OCI-LY7 (cell line): ENCODE measurements at regions not wholly inside any gene's neighbourhood (a gene's known extent, or its start where the extent isn't known, plus 50 kb on each side); places are given as distances from the start of the nearest gene placed in this dataset.

Experiments used
- BruUV-seq: library from RNA; stranded (reverse); fragments of 400-500 nt; replicated peaks from 2 replicates; lab custom pipeline; 2021; lab: Mats Ljungman, UMichigan
- CTCF ChIA-PET: fragments of 300-600 bp; sonication (Branson Sonifier 250); formaldehyde crosslinking; loops from one replicate; lab custom pipeline; 2022; ENCODE audit warnings: antibody characterized with exemption; ENCODE audit not compliant: unreplicated experiment; lab: Charles Lee
- POLR2A ChIA-PET: fragments of 300-600 bp; sonication (Branson Sonifier 250); formaldehyde crosslinking; loops from one replicate; lab custom pipeline; 2022; ENCODE audit warnings: antibody characterized with exemption; lab: Charles Lee
- DNase-seq: peaks from one replicate; pipeline ENCODE4 v3.0.0-alpha.2; 2015; ENCODE audit warnings: low spot score
- H2AFZ ChIP-seq: fragments of 200-600 bp; sonication (generic), shearing (Covaris generic); 2 replicates; pipeline ENCODE4 v1.6.1; 2014; ENCODE audit warnings: mild to moderate bottlenecking, antibody characterized with exemption, low read length, moderate library complexity
- H3K27ac ChIP-seq: fragments of 200-600 bp; sonication (generic); 2 replicates; pipeline ENCODE4 v1.5.1; 2014; ENCODE audit warnings: mixed run types, low read depth, mild to moderate bottlenecking, moderate library complexity, low read length, inconsistent platforms; ENCODE audit not compliant: poor library complexity, severe bottlenecking
- H3K36me3 ChIP-seq: fragments of 200-600 bp; sonication (generic); 2 replicates; pipeline ENCODE4 v1.6.1; 2014; ENCODE audit warnings: mild to moderate bottlenecking, antibody characterized with exemption, low read length, moderate library complexity, mixed read lengths; ENCODE audit not compliant: insufficient read depth
- H3K4me1 ChIP-seq: fragments of 200-600 bp; sonication (generic); 2 replicates; pipeline ENCODE4 v1.5.1; 2014; ENCODE audit warnings: mild to moderate bottlenecking, low read length; ENCODE audit not compliant: insufficient read depth, poor library complexity, severe bottlenecking
- H3K4me2 ChIP-seq: fragments of 200-600 bp; sonication (generic); 2 replicates; pipeline ENCODE4 v1.6.1; 2014; ENCODE audit warnings: mild to moderate bottlenecking, low read length
- H3K4me3 ChIP-seq: fragments of 200-600 bp; sonication (generic); 2 replicates; pipeline ENCODE4 v1.5.1; 2014; ENCODE audit warnings: mild to moderate bottlenecking, low read depth, low read length; ENCODE audit not compliant: poor library complexity, severe bottlenecking
- H3K79me2 ChIP-seq: fragments of 200-600 bp; sonication (generic); 2 replicates; pipeline ENCODE4 v1.6.1; 2016; ENCODE audit warnings: low read depth, mild to moderate bottlenecking, low read length, moderate library complexity, mixed read lengths; ENCODE audit not compliant: insufficient read depth
- H3K9me2 ChIP-seq: fragments of 200-600 bp; sonication (generic); 2 replicates; pipeline ENCODE4 v1.6.1; 2016; ENCODE audit warnings: mild to moderate bottlenecking, low read length, mixed read lengths; ENCODE audit not compliant: insufficient read depth
- H3K9me3 ChIP-seq: fragments of 200-600 bp; sonication (generic); 2 replicates; pipeline ENCODE4 v1.6.1; 2014; ENCODE audit warnings: mild to moderate bottlenecking, mixed run types, low read length, mixed read lengths
- H4K20me1 ChIP-seq: fragments of 200-600 bp; sonication (generic); 2 replicates; pipeline ENCODE4 v1.6.1; 2014; ENCODE audit warnings: mild to moderate bottlenecking, antibody characterized with exemption, low read length, moderate library complexity, mixed read lengths; ENCODE audit not compliant: insufficient read depth
- CTCF ChIP-seq: fragments of 200-600 bp; sonication (generic); conservative IDR thresholded peaks from 2 replicates; pipeline ENCODE4 v1.5.1; 2014; ENCODE audit warnings: mild to moderate bottlenecking, antibody characterized with exemption, low read length, moderate library complexity, mixed read lengths
- EZH2phosphoT487 ChIP-seq: fragments of 200-600 bp; sonication (generic); IDR thresholded peaks from 2 replicates; pipeline ENCODE4 v1.6.1; 2018; ENCODE audit warnings: low read depth, borderline replicate concordance, mild to moderate bottlenecking, mixed run types, antibody characterized with exemption, low read length, moderate library complexity, mixed read lengths
- intact Hi-C: fragments of 100-400 bp; cut with micrococcal nuclease; formaldehyde crosslinking; loops from one replicate; pipeline ENCODE4 v1.10.0; 2022; ENCODE audit not compliant: unreplicated experiment

GRCh38 chr11:134836561-134836960, 424.5 kb upstream of the B3GAT1 start:
- intact Hi-C loops, result no loop called here
- Histone ChIP-seq H3K27ac (no peak overlapping the region), H4K20me1 (no peaks in the 10 kb centered on the region), H3K4me2 (no peak overlapping the region), H3K4me3 (no peak overlapping the region), H3K36me3 (no peaks in the 10 kb centered on the region), H3K4me1 (no peaks in the 10 kb centered on the region), H3K79me2 (no peaks in the 10 kb centered on the region), H2AFZ (no peak overlapping the region), H3K9me3 (no peaks in the 10 kb centered on the region), H3K9me2 (no peaks in the 10 kb centered on the region)
- no TSS peak for BruUV-seq
- no peak for DNase-seq
- ChIA-PET CTCF (no interaction called here), POLR2A (no interaction called here)
- TF ChIP-seq CTCF (no peak), EZH2phosphoT487 (no peak)

GRCh38 chr11:134835561-134835960, 423.5 kb upstream of the B3GAT1 start:
- ChIA-PET CTCF (no interaction called here), POLR2A (no interaction called here)
- no peak overlapping the region for H2AFZ ChIP-seq
- no peak overlapping the region for H3K27ac ChIP-seq
- no TSS peak for BruUV-seq
- intact Hi-C loops, result no loop called here
- H3K9me3 ChIP-seq, result no peaks in the 10 kb centered on the region
- no peaks in the 10 kb centered on the region for H3K4me1 ChIP-seq
- no peaks in the 10 kb centered on the region for H3K36me3 ChIP-seq
- H4K20me1 ChIP-seq, result no peaks in the 10 kb centered on the region
- DNase-seq, result no peak
- H3K4me2 ChIP-seq, result no peak overlapping the region
- no peak overlapping the region for H3K4me3 ChIP-seq
- TF ChIP-seq CTCF, result no peak
- no peak for TF ChIP-seq EZH2phosphoT487
- no peaks in the 10 kb centered on the region for H3K9me2 ChIP-seq
- H3K79me2 ChIP-seq, result no peaks in the 10 kb centered on the region

GRCh38 chr11:134830312-134830711, 418.3 kb upstream of the B3GAT1 start:
- ChIA-PET CTCF (no interaction called here), POLR2A (no interaction called here)
- Histone ChIP-seq H3K9me2 (no peaks in the 10 kb centered on the region), H3K9me3 (no peaks in the 10 kb centered on the region), H3K4me1 (no peaks in the 10 kb centered on the region), H3K79me2 (no peaks in the 10 kb centered on the region), H3K27ac (no peak overlapping the region), H3K36me3 (no peaks in the 10 kb centered on the region), H4K20me1 (no peaks in the 10 kb centered on the region), H3K4me3 (no peak overlapping the region), H2AFZ (no peak overlapping the region), H3K4me2 (no peak overlapping the region)
- DNase-seq, result no peak
- no peak for TF ChIP-seq EZH2phosphoT487
- TF ChIP-seq CTCF, result no peak
- intact Hi-C loops, result no loop called here
- no TSS peak for BruUV-seq
